HCT116 (cell line): ENCODE measurements at regions not wholly inside any gene's neighbourhood (a gene's known extent, or its start where the extent isn't known, plus 50 kb on each side); places are given as distances from the start of the nearest gene placed in this dataset.
"Not testable (repeated sequence)": the region's sequence is repeated elsewhere in the genome, so short reads cannot be mapped to it uniquely, and the experiment has no call there.

Source experiments
- ATAC-seq: fragments of 200-7000 bp; cut with Tn5 transposase; 2 replicates; pipeline ENCODE4 v1.9.1; 2020; ENCODE audit warnings: mild to moderate bottlenecking, moderate library complexity
- BruUV-seq: library from RNA; stranded (reverse); fragments of 400-500 nt; replicated peaks from 2 replicates; lab custom pipeline; 2021; lab: Mats Ljungman, UMichigan
- CTCF ChIA-PET: fragments of 300-600 bp; sonication (Branson Sonifier 250); formaldehyde crosslinking; loops from one replicate; lab custom pipeline; 2021; ENCODE audit warnings: antibody characterized with exemption; lab: Charles Lee
- POLR2A ChIA-PET: fragments of 300-600, 350-600 bp; sonication (Branson Sonifier 250); formaldehyde crosslinking; loops from one replicate; lab custom pipeline; 2021; ENCODE audit warnings: antibody characterized with exemption; lab: Charles Lee
- RAD21 ChIA-PET, 2 experiments: fragments of 300-600 bp; sonication (Branson Sonifier 250); formaldehyde crosslinking; loops; one replicate each; lab custom pipeline; 2023; ENCODE audit warnings: low total read pairs in 2 of 2; ENCODE audit not compliant: uncharacterized antibody in 2 of 2, unreplicated experiment in 2 of 2, low non-redundant PET in 1 of 2; lab: Charles Lee
- DNase-seq: peaks from one replicate; pipeline ENCODE4 v3.0.0-alpha.2; 2010; ENCODE audit warnings: low read depth, low spot score
- H2AFZ ChIP-seq: fragments of 200-600 bp; shearing (Covaris generic), sonication (generic); 2 replicates; pipeline ENCODE4 v1.6.1; 2017; ENCODE audit warnings: low read depth, mixed run types, mixed read lengths, antibody characterized with exemption, low read length; ENCODE audit not compliant: poor library complexity, severe bottlenecking
- H3K27ac ChIP-seq: 2 replicates; pipeline ENCODE4 v1.5.1; 2012; ENCODE audit warnings: low read depth, low read length
- H3K27me3 ChIP-seq: fragments of 200-600 bp; sonication (generic); 2 replicates; pipeline ENCODE4 v1.6.1; 2016; ENCODE audit warnings: mixed run types, low read length, mixed read lengths; ENCODE audit not compliant: insufficient read depth
- H3K36me3 ChIP-seq, 2 experiments: fragments of 200-500 bp in 1 of 2; fragments of 200-600 bp in 1 of 2; sonication (Bioruptor generic) in 1 of 2; sonication (generic) in 1 of 2; 2 replicates each; pipeline versions ENCODE4 v1.5.1 to v1.6.1; 2014 to 2016; ENCODE audit warnings: low read length in 2 of 2, inconsistent platforms in 1 of 2, mixed read lengths in 1 of 2, mixed run types in 1 of 2; ENCODE audit not compliant: insufficient read depth in 2 of 2, control insufficient read depth in 1 of 2
- H3K4me1 ChIP-seq, 2 experiments: fragments of 200-600 bp in 1 of 2; sonication (generic) in 1 of 2; 2 replicates each; pipeline versions ENCODE4 v1.5.1 to v1.6.1; 2012 to 2017; ENCODE audit warnings: low read length in 2 of 2, inconsistent platforms in 1 of 2, mild to moderate bottlenecking in 1 of 2, mixed read lengths in 1 of 2, mixed run types in 1 of 2, moderate library complexity in 1 of 2; ENCODE audit not compliant: insufficient read depth in 2 of 2, control insufficient read depth in 1 of 2
- H3K4me2 ChIP-seq: fragments of 200-600 bp; sonication (generic); 2 replicates; pipeline ENCODE4 v1.6.1; 2017; ENCODE audit warnings: mixed run types, low read length, mixed read lengths
- H3K4me3 ChIP-seq, 2 experiments: fragments of 200-600 bp in 1 of 2; sonication (generic) in 1 of 2; replicated peaks in 1 of 2; 2 replicates each; pipeline ENCODE4 v1.5.1; 2011 to 2016; ENCODE audit warnings: low read length in 2 of 2, control low read depth in 1 of 2, low read depth in 1 of 2, mild to moderate bottlenecking in 1 of 2, mixed read lengths in 1 of 2, mixed run types in 1 of 2
- H3K79me2 ChIP-seq: fragments of 200-600 bp; sonication (generic); 2 replicates; pipeline ENCODE4 v1.6.1; 2017; ENCODE audit warnings: mild to moderate bottlenecking, mixed run types, low read length, moderate library complexity, mixed read lengths; ENCODE audit not compliant: insufficient read depth
- H3K9ac ChIP-seq: fragments of 200-600 bp; sonication (generic); 2 replicates; pipeline ENCODE4 v1.6.1; 2016; ENCODE audit warnings: low read length, mixed read lengths
- H3K9me2 ChIP-seq: fragments of 200-600 bp; sonication (generic), shearing (Covaris generic); 2 replicates; pipeline ENCODE4 v1.6.1; 2017; ENCODE audit warnings: mixed run types, mild to moderate bottlenecking, moderate library complexity; ENCODE audit not compliant: insufficient read depth
- H3K9me3 ChIP-seq, 2 experiments: fragments of 200-500 bp in 1 of 2; fragments of 200-600 bp in 1 of 2; sonication (Bioruptor generic) in 1 of 2; sonication (generic) in 1 of 2; 2 replicates each; pipeline ENCODE4 v1.6.1; 2014 to 2017; ENCODE audit warnings: low read length in 2 of 2, mixed read lengths in 2 of 2, inconsistent platforms in 1 of 2, low read depth in 1 of 2, mild to moderate bottlenecking in 1 of 2, mixed run types in 1 of 2, moderate library complexity in 1 of 2; ENCODE audit not compliant: control insufficient read depth in 1 of 2, insufficient read depth in 1 of 2
- H4K20me1 ChIP-seq: fragments of 200-600 bp; sonication (generic), shearing (Covaris generic); 2 replicates; pipeline ENCODE4 v1.6.1; 2017; ENCODE audit warnings: mixed run types, mild to moderate bottlenecking, moderate library complexity; ENCODE audit not compliant: insufficient read depth
- CBX3 ChIP-seq: IDR thresholded peaks from 2 replicates; pipeline ENCODE4 v1.6.1; 2012; ENCODE audit warnings: low read depth
- CEBPB ChIP-seq: IDR thresholded peaks from 2 replicates; pipeline ENCODE4 v1.6.1; 2012; ENCODE audit warnings: low read depth
- JUND ChIP-seq: IDR thresholded peaks from 2 replicates; pipeline ENCODE4 v1.6.1; 2012
- POLR2A ChIP-seq: IDR thresholded peaks from 2 replicates; pipeline ENCODE4 v1.7.0; 2011; ENCODE audit warnings: borderline replicate concordance; ENCODE audit not compliant: insufficient read depth, insufficient read length; ENCODE audit errors: extremely low read depth
- POLR2AphosphoS5 ChIP-seq: IDR thresholded peaks from 2 replicates; pipeline ENCODE4 v1.6.1; 2011; ENCODE audit warnings: mild to moderate bottlenecking, low read depth, low read length, moderate library complexity
- RAD21 ChIP-seq: IDR thresholded peaks from 2 replicates; pipeline ENCODE4 v1.6.1; 2012; ENCODE audit warnings: low read depth, mild to moderate bottlenecking
- SIN3A ChIP-seq: IDR thresholded peaks from 2 replicates; pipeline ENCODE4 v1.6.1; 2012; ENCODE audit warnings: low read depth
- SRF ChIP-seq: IDR thresholded peaks from 2 replicates; pipeline ENCODE4 v1.6.1; 2012; ENCODE audit warnings: low read depth
- TCF7L2 ChIP-seq: IDR thresholded peaks from 2 replicates; pipeline ENCODE4 v1.7.0; 2011; ENCODE audit warnings: borderline replicate concordance, inconsistent platforms; ENCODE audit not compliant: insufficient read depth, insufficient read length; ENCODE audit errors: extremely low read depth
- ZFX ChIP-seq: fragments of 450-650 bp; IDR thresholded peaks from 2 replicates; pipeline ENCODE4 v1.6.1; 2017
- ZNF274 ChIP-seq: fragments of 200-500 bp; sonication (Bioruptor generic); IDR thresholded peaks from 2 replicates; pipeline ENCODE4 v1.6.1; 2014; ENCODE audit warnings: mild to moderate bottlenecking, low read depth, low read length, inconsistent platforms
- intact Hi-C: fragments of 100-400 bp; cut with micrococcal nuclease; formaldehyde crosslinking; loops from 2 replicates; pipeline ENCODE4 v1.10.0; 2022
- TF ChIP-seq, protein P1 (sequence below): IDR thresholded peaks from 2 replicates; pipeline ENCODE4 v1.6.1; 2011; ENCODE audit warnings: mild to moderate bottlenecking, low read length, moderate library complexity; ENCODE audit not compliant: insufficient replicate concordance; ENCODE audit errors: extremely low read depth
- TF ChIP-seq, protein P2 (sequence below): IDR thresholded peaks from 2 replicates; pipeline ENCODE4 v1.6.1; 2012
- TF ChIP-seq, protein P3 (sequence below): IDR thresholded peaks from 2 replicates; pipeline ENCODE4 v1.6.1; 2012

DNA sequence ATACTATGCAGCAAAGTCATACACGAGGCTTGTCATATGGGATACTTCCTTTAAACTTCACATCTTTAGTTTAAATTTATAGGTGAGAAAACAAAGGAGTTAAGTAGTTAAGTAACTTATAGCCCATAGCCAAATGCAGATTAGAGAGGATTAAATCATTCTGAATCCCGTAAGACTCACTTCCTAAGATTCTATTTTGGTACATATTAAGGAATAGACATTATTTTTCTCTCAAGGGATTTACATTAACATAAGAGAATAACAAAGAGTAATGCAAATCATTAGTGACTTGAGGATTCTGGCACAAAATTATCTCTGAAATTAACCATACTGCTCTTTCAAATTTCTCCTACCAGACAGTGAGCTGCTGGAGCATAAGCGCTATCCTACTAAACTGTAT is 747.4 kb upstream of the ARPP21 start (continued):
- TF ChIP-seq ZNF274 (no peak), ZFX (no peak)

DNA sequence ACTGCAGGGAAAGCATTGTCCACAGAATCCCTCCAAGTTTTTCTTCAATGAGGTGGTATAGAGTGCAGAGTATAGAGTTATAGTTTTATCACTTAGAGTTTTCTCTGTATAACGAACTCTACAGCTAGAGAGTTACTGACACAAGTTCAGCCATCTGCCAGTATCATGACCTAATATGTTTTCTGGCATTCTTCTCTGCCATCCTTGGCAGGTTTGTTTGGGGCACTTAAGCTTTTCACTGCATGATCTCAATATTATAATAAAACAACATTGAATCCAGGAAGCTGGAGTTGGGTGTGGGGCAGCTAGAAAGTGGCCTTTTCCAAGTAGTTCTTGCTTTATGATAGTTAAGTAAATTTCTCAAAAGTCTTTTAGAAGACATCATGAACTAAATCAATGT is 743.5 kb upstream of the ARPP21 start:
- DNase-seq: no peak
- peaks cover 2 to 4% of the 10 kb centered on the region in 2 experiments; a peak in 2 of 4 replicates for H3K9me3 ChIP-seq
- no peaks in the 10 kb centered on the region for H3K36me3 ChIP-seq
- no peak overlapping the region for H3K27ac ChIP-seq
- H3K4me3 ChIP-seq: no peak overlapping the region
- no peak for TF ChIP-seq RAD21
- no peak for TF ChIP-seq ZFX
- TF ChIP-seq SIN3A: no peak
- no peak for TF ChIP-seq SRF
- TF ChIP-seq, protein P1, sequence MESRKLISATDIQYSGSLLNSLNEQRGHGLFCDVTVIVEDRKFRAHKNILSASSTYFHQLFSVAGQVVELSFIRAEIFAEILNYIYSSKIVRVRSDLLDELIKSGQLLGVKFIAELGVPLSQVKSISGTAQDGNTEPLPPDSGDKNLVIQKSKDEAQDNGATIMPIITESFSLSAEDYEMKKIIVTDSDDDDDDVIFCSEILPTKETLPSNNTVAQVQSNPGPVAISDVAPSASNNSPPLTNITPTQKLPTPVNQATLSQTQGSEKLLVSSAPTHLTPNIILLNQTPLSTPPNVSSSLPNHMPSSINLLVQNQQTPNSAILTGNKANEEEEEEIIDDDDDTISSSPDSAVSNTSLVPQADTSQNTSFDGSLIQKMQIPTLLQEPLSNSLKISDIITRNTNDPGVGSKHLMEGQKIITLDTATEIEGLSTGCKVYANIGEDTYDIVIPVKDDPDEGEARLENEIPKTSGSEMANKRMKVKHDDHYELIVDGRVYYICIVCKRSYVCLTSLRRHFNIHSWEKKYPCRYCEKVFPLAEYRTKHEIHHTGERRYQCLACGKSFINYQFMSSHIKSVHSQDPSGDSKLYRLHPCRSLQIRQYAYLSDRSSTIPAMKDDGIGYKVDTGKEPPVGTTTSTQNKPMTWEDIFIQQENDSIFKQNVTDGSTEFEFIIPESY: no peak
- TF ChIP-seq CEBPB: no peak
- TF ChIP-seq POLR2A: no peak
- no peak for TF ChIP-seq JUND
- no peak for TF ChIP-seq CBX3
- no peak for TF ChIP-seq POLR2AphosphoS5
- TF ChIP-seq, protein P2, sequence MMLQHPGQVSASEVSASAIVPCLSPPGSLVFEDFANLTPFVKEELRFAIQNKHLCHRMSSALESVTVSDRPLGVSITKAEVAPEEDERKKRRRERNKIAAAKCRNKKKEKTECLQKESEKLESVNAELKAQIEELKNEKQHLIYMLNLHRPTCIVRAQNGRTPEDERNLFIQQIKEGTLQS: no peak
- TF ChIP-seq TCF7L2: no peak
- TF ChIP-seq, protein P3, sequence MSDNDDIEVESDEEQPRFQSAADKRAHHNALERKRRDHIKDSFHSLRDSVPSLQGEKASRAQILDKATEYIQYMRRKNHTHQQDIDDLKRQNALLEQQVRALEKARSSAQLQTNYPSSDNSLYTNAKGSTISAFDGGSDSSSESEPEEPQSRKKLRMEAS: no peak
- H3K4me2 ChIP-seq: no peak overlapping the region
- no peak overlapping the region for H3K9ac ChIP-seq
- ChIA-PET RAD21 (no interaction called here), CTCF (no interaction called here), POLR2A (no interaction called here)
- no peaks in the 10 kb centered on the region for H3K79me2 ChIP-seq
- no peak for ATAC-seq
- H2AFZ ChIP-seq: no peak overlapping the region
- intact Hi-C loops: no loop called here
- BruUV-seq: no TSS peak
- no peaks in the 10 kb centered on the region for H3K27me3 ChIP-seq
- no peaks in the 10 kb centered on the region for H3K9me2 ChIP-seq
- H3K4me1 ChIP-seq: no peaks in the 10 kb centered on the region
- H4K20me1 ChIP-seq: no peaks in the 10 kb centered on the region

DNA sequence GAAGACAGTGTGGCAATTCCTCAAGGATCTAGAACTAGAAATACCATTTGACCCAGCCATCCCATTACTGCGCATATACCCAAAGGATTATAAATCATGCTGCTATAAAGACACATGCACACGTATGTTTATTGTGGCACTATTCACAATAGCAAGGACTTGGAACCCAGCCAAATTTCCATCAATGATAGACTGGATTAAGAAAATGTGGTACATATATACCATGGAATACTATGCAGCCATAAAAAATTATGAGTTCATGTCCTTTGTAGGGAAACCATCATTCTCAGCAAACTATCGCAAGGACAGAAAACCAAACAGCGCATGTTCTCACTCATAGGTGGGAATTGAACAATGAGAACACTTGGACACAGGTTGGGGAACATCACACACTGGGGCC is 729.6 kb upstream of the ARPP21 start:
- H3K27me3 ChIP-seq, H3K9me2 ChIP-seq, H3K4me1 ChIP-seq, H2AFZ ChIP-seq, H3K4me3 ChIP-seq, H4K20me1 ChIP-seq, H3K36me3 ChIP-seq, H3K79me2 ChIP-seq, DNase-seq, POLR2A ChIA-PET, H3K9me3 ChIP-seq, CTCF ChIA-PET, H3K4me2 ChIP-seq, ATAC-seq, intact Hi-C loops, RAD21 ChIA-PET, H3K9ac ChIP-seq, BruUV-seq, H3K27ac ChIP-seq: not testable (repeated sequence)
